ENCODE measurements at regions not wholly inside any gene's neighbourhood (a gene's known extent, or its start where the extent isn't known, plus 50 kb on each side); places are given as distances from the start of the nearest gene placed in this dataset.

- no peak for TF ChIP-seq CTCF (IDR thresholded peaks at IDR 0.05)
- no peak for TF ChIP-seq POLR2A (IDR thresholded peaks at IDR 0.05)
- no peak for TF ChIP-seq POLR2AphosphoS5 (IDR thresholded peaks at IDR 0.05)
Observed at GRCh38 chr7:156014201-156014600, 201.9 kb upstream of the SHH start.
